ENCODE measurements at regions not wholly inside any gene's neighbourhood (a gene's known extent, or its start where the extent isn't known, plus 50 kb on each side); places are given as distances from the start of the nearest gene placed in this dataset.

- no peak for DNase-seq
Measured at GRCh38 chr21:41048623-41049022, 119.3 kb upstream of the BACE2 start.

GRCh38 chr21:41052820-41053555 lies 115.0 kb upstream of the BACE2 start:
- no peak for DNase-seq

DNA sequence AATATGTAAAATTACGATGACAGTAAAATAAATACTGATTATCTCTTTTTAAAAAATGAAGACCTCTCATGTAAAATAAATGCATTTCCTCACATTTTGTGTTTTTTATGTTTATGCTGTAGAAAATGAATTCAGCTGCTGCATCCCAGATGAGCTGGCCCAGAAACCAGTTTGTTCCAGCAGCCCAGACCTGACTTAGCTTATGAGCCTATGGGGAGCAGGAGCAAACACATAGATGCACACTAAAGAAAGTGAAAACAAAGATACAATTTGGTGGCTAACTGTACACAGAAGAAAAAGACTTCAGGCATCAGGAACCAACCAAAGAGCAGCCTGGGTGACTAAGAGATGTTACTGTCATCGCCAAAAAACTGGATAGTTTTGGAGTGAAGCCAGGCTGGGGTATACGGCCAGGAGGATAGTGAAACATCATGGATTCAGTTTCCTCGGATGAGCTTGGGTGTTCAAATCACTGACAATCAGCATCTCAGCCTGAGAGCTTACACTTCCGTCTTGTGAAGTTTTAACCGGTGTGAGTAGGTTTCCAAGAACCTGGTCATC lies 113.9 kb upstream of the BACE2 start:
- no peak for DNase-seq

- no peak for DNase-seq
Measured at GRCh38 chr21:41055266-41055665, 112.7 kb upstream of the BACE2 start.

DNA sequence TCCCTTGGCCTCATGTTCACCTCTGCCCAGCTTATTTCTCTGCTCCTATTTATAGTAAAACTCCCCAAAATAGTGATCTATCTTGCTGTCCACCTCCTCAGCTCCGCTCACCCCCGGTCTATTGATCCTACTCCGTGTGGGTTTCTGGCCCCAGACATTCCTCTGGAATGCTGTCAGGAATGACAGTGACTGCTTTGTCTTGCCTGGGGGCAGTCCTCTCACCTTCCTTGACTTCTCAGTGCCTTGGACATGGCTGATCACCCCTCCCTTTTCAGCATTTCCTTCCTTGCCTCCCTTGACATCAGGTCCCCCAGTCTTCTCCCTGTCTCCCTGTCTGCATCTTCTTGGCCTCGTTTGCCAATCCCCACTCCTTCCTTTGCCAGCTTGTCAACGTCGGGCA lies 108.1 kb upstream of the BACE2 start:
- no peak for DNase-seq

GRCh38 chr21:41061701-41062100 lies 106.3 kb upstream of the BACE2 start:
- no peak for DNase-seq

DNA sequence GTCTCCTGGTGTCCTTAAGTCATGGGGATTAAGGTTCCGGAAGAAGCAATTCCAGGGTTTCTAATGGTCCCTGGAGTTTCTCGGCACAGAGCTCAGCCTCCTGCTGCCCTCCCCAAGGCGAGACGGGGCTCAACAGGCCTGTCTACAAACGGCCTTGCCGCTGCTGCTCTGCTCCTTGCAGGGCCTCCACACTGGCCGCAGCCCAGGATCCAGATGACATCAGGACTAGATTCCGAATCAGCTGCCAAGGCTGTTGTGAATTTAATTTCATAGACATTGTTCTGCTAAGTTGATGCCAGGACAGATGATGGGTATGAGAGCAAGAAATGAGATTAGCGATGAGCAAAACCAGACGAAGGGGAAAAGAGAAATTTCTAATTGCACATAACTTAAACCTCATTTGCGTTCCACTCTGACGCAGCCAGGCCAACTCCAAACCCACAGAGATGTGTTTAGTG lies 103.6 kb upstream of the BACE2 start:
- DNase-seq = no peak

- no peak for DNase-seq
Measured at GRCh38 chr21:41064951-41065350, 103.0 kb upstream of the BACE2 start.

DNA sequence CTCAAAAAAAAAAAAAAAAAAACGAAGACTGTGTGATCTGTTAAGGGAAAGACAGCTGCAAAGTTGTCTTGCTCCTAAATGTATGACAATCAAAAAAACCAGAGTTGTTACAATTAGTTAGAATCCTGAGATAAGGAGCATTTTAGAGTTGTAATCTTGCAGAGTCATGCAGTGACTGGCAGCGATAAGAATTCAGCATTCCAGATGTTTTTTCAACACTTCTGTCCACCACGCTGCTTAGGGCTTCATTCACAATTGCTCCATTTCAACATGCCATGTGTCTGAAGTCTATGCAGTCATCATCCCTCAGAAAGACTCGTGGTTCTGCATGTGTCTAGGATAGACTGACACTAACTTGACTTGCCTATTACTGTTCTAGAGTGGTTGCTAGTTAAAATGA lies 102.4 kb upstream of the BACE2 start:
- DNase-seq = no peak

GRCh38 chr21:41066086-41066938 lies 101.6 kb upstream of the BACE2 start:
- DNase-seq = no peak

DNA sequence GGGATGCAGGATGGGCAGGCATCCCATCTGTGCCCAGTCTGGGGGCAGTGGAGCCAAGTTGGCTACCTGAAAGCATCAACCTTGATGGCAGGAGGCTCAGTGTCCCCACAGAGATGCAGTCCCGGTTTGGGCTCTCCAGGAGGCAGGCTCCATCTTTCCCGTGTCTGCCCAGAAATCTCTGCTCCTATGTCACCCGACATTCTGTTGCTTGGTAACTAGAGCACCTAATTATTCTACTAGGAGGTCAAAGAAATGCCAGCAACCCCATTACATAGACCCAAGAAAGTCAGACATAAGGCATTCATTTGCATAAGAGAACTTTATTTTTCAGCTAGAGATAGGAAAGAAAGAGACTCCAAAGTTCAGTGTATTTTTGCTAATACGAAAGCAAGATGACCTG lies 100.3 kb upstream of the BACE2 start:
- DNase-seq = no peak

DNA sequence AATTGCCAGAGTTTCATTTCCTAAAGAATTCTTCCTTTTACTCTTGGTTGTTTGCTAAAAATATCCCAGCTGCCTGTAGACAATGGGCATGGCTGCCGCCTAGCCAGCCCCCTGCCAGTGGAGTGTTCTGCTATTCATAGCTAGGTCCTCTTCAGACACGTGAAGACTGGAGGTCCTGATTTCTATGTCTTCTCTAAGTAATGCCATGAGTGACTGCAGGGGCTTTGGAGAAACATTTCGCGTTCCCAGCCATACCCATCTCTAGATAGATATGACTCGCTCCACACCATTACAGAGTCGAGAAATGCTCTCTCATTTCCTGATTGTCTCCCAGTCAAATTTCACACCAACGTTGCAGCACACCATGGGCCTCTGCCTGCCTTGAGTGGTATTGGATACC lies 99.5 kb upstream of the BACE2 start:
- DNase-seq = no peak

DNA sequence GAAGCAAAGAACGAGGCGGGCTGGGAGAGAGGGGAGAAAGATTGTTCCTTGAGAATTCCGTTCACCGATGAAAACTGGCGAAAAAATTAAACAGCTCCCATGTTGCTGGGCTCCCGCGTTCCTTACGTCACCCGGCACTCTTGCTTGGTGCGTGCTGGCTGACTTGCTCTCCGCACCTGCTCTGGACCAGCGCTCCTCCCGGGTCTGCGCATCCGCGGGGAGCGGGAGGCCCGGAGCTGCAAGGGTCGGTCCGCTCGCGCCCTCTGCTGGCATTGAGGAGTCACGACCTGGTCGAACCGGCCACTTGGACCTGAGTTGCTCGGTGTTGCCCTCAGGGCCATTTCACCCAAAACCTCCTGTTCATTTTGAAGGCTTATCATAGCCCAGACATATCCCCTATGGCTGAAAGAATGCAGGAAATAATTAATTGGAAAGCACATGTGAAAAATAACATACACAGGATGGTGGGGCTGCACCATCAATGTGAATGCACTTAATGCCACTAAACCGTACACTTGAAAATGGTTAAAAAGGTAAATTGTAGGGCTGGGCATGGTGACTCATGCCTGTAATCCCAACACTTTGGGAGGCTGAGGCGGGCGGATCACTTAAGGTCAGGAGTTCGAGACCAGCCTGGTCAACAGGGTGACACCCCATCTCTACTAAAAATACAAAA lies 98.9 kb upstream of the BACE2 start:
- peak; percentile 80 to 91 for DNase-seq

DNA sequence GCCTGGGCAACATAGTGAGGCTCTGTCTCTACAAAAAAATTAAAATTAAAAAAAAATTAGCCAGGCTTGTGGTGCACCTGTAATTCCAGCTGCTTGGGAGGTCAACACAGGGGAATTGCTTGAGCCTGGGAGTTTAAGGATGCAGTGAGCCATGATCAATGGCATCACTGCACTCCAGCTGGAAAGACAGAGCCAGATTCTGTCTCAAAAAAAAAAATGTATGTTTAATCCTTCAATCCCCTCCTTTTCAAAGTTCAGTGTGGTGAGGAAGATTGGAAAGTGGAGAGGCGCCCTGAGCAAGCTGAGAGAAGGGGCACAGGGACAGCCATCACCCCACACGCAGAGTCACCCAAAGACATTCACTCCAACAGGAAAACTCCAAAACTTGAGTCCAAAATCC lies 97.7 kb upstream of the BACE2 start:
- DNase-seq = no peak

- peak in 1 of 2 experiments; percentile 60 for DNase-seq
Measured at GRCh38 chr21:41071258-41072171, 96.4 kb upstream of the BACE2 start.

- no peak for DNase-seq
Measured at GRCh38 chr21:41073558-41073957, 94.4 kb upstream of the BACE2 start.

DNA sequence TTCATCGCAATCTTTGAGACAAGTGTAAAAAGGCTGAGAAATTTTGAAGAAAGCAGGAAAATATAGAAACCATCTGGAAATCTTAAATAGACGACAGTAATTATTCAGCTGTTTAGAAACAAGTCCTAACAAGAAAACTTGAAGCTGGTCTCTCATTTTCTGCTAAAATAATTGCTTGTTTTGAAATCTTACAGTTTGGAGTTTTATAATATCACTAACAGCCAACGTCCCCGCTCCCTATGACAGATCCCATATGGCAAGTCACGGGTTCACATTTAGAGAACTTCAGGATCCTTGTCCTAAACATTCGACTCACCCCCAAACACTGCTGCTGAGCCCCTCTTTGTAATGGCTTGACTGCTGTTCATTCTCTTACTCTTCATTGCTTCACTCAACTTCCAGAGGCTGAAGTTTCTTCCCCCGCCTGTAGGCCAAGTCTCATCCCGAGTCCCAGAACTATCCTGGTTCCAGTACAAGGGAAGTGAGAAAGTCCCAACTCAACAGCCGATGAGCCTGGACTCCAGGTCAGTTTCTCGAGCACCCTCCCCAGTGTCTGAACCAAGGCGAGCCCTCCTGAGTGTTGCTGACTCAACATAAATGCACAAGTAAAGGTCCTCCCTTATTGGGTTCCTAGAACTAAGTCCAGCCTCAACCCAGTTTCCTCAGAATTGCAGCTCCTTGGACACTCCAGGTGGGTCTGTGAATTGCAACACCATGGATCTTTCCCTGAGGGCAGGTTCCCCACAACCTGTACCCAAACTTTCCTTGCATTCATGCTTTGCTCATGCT lies 93.4 kb upstream of the BACE2 start:
- DNase-seq = no peak

DNA sequence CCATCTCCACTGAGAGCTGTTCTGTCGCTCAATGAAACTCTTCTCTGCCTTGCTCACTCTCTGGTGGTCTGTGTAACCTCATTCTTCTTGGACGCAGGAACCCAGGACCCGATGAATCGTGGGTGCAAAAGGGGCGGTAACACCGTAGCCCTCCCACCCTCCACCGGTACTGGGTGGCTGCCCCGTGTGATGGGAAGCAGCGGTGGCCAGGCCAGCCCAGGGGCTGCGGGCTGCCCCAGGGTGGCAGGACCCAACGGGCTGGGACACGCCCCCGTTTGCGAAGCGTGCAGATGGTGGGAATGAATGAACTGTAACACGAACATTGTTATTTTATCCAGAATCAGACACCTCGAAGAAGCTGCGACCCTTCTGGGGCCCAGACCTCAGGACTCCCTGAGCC lies 92.3 kb upstream of the BACE2 start:
- DNase-seq = no peak

GRCh38 chr21:41076064-41076463 lies 91.9 kb upstream of the BACE2 start:
- no peak for DNase-seq

DNA sequence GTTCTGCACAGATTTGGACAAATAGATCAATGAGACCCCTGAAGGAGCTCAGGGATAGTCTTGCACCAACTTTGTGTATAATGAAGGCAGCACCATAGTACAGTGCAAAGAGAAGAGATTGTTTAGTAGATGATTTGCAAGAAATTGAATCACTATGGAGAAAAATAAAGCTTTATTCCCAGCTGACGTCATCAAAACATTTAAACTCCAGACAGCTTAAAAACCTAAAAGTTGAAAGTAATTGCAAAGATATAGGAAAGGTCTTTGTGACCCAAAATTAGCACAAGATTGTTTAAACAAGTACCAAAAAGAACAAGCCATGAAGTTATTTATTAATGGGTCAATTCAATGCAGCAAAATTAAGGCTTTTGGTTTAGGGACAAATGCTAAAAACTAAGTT lies 88.8 kb upstream of the BACE2 start:
- DNase-seq = no peak

GRCh38 chr21:41080485-41081121 lies 87.4 kb upstream of the BACE2 start:
- DNase-seq = no peak

Measured in NCI-H526 (cell line).